Tibial nerve (tissue), 4 donors: ENCODE measurements at regions not wholly inside any gene's neighbourhood (a gene's known extent, or its start where the extent isn't known, plus 50 kb on each side); places are given as distances from the start of the nearest gene placed in this dataset.

Experiments used
- DNase-seq, 2 donors: peaks; one replicate each; pipeline ENCODE4 v3.0.0-alpha.2; 2019; ENCODE audit warnings: low spot score in 2 of 2
- H3K27ac ChIP-seq, 4 donors: fragments of 200-600 bp; sonication (generic) in 3 of 4; one replicate each; pipeline ENCODE4 v1.5.1; 2017 to 2019; ENCODE audit warnings: mild to moderate bottlenecking in 1 of 4
- H3K27me3 ChIP-seq, 2 donors: fragments of 200-600 bp; sonication (generic) in 1 of 2; one replicate each; pipeline versions ENCODE4 v1.5.1 to v1.6.0; 2017 to 2019
- H3K36me3 ChIP-seq, 3 donors: fragments of 200-600 bp; sonication (generic); one replicate each; pipeline ENCODE4 v1.5.1; 2018 to 2019
- H3K4me1 ChIP-seq, 4 donors: fragments of 200-600 bp; sonication (generic) in 3 of 4; one replicate each; pipeline ENCODE4 v1.5.1; 2017 to 2019
- H3K4me3 ChIP-seq, 4 donors: fragments of 200-600 bp; sonication (generic) in 3 of 4; one replicate each; pipeline ENCODE4 v1.5.1; 2017 to 2019; ENCODE audit warnings: mild to moderate bottlenecking in 1 of 4, moderate library complexity in 1 of 4
- H3K9me3 ChIP-seq, 4 donors: fragments of 200-600 bp; sonication (generic) in 3 of 4; one replicate each; pipeline ENCODE4 v1.5.1; 2017 to 2019
- CTCF ChIP-seq, 5 experiments: fragments of 200-600 bp in 3 of 5; fragments of 450-650 bp in 2 of 5; sonication (generic) in 3 of 5; IDR thresholded peaks; one replicate each; pipeline ENCODE4 v1.5.1; 2016 to 2019; ENCODE audit warnings: antibody characterized with exemption in 5 of 5, mild to moderate bottlenecking in 3 of 5, moderate library complexity in 2 of 5
- EP300 ChIP-seq, 2 donors: sonication (generic); formaldehyde crosslinking; IDR thresholded peaks; one replicate each; pipeline ENCODE4 v1.6.1; 2017; ENCODE audit warnings: antibody characterized with exemption in 2 of 2, mild to moderate bottlenecking in 1 of 2
- POLR2A ChIP-seq, 2 donors: fragments of 450-650 bp; IDR thresholded peaks; one replicate each; pipeline ENCODE4 v1.6.1; 2017; ENCODE audit warnings: antibody characterized with exemption in 2 of 2, mild to moderate bottlenecking in 2 of 2, moderate library complexity in 2 of 2
- WGBS, 2 donors: methylation state at CpG; one replicate each; pipeline ENCODE4 v1.1.5; 2018; 5-methylcytosine and 5-hydroxymethylcytosine counted together

- H3K4me3 ChIP-seq = no peak overlapping the region
- H3K27ac ChIP-seq = no peak overlapping the region
- TF ChIP-seq EP300 (IDR thresholded peaks at IDR 0.05) (no peak), POLR2A (IDR thresholded peaks at IDR 0.05) (no peak), CTCF (IDR thresholded peaks at IDR 0.05) (no peak)
- H3K27me3 ChIP-seq = no peaks in the 10 kb centered on the region
- no peaks in the 10 kb centered on the region for H3K9me3 ChIP-seq
- DNase-seq = no peak
- no peaks in the 10 kb centered on the region for H3K36me3 ChIP-seq
- H3K4me1 ChIP-seq = no peaks in the 10 kb centered on the region
- 88 to 90% methylated on average over 2 of the region's 2 CpGs for WGBS, 2 donors
These were observed 896.5 kb downstream of the GATA3 start for GRCh38 chr10:8950978-8951377.

- Histone ChIP-seq H3K4me3 (no peak overlapping the region), H3K9me3 (no peaks in the 10 kb centered on the region), H3K27ac (no peak overlapping the region), H3K27me3 (no peaks in the 10 kb centered on the region), H3K4me1 (no peaks in the 10 kb centered on the region), H3K36me3 (no peaks in the 10 kb centered on the region)
- no peak for DNase-seq
- 75 to 77% methylated on average over 7 of the region's 7 CpGs for WGBS, 2 donors
- no peak for TF ChIP-seq EP300 (IDR thresholded peaks at IDR 0.05)
- no peak for TF ChIP-seq POLR2A (IDR thresholded peaks at IDR 0.05)
- TF ChIP-seq CTCF (IDR thresholded peaks at IDR 0.05) = no peak
These were observed 897.1 kb downstream of the GATA3 start for GRCh38 chr10:8951440-8952089.

- no peaks in the 10 kb centered on the region for H3K4me1 ChIP-seq
- H3K27me3 ChIP-seq = no peaks in the 10 kb centered on the region
- H3K9me3 ChIP-seq = no peaks in the 10 kb centered on the region
- WGBS, 2 donors = 60 to 63% methylated on average over 4 of the region's 4 CpGs
- no peak for TF ChIP-seq EP300 (IDR thresholded peaks at IDR 0.05)
- TF ChIP-seq CTCF (IDR thresholded peaks at IDR 0.05) = no peak
- no peak for TF ChIP-seq POLR2A (IDR thresholded peaks at IDR 0.05)
- no peak overlapping the region for H3K4me3 ChIP-seq
- H3K36me3 ChIP-seq = no peaks in the 10 kb centered on the region
- no peak for DNase-seq
- H3K27ac ChIP-seq = no peak overlapping the region
These were observed 901.9 kb downstream of the GATA3 start for GRCh38 chr10:8956400-8956799.

- no peaks in the 10 kb centered on the region for H3K9me3 ChIP-seq
- H3K27ac ChIP-seq = no peak overlapping the region
- no peaks in the 10 kb centered on the region for H3K4me1 ChIP-seq
- no peaks in the 10 kb centered on the region for H3K36me3 ChIP-seq
- no peak overlapping the region for H3K4me3 ChIP-seq
- DNase-seq = no peak
- no peaks in the 10 kb centered on the region for H3K27me3 ChIP-seq
- TF ChIP-seq CTCF (IDR thresholded peaks at IDR 0.05) = no peak
These were observed 907.8 kb downstream of the GATA3 start for GRCh38 chr10:8962249-8962648.

GRCh38 chr10:8967061-8967460 lies 912.6 kb downstream of the GATA3 start:
- WGBS, 2 donors = 58 to 67% methylated on average over 2 of the region's 2 CpGs

GRCh38 chr10:8969853-8970252 lies 915.4 kb downstream of the GATA3 start:
- WGBS, 2 donors = 63 to 83% methylated on average over 1 of the region's 1 CpG
- Histone ChIP-seq H3K27ac (no peak overlapping the region), H3K27me3 (no peaks in the 10 kb centered on the region), H3K9me3 (no peaks in the 10 kb centered on the region), H3K4me1 (no peaks in the 10 kb centered on the region), H3K4me3 (no peak overlapping the region), H3K36me3 (no peaks in the 10 kb centered on the region)
- no peak for DNase-seq
- TF ChIP-seq CTCF (IDR thresholded peaks at IDR 0.05) = no peak
- no peak for TF ChIP-seq EP300 (IDR thresholded peaks at IDR 0.05)
- TF ChIP-seq POLR2A (IDR thresholded peaks at IDR 0.05) = no peak

More at GRCh38 chr10:8967061-8967460, 912.6 kb downstream of the GATA3 start:
- no peaks in the 10 kb centered on the region for H3K27me3 ChIP-seq
- H3K27ac ChIP-seq = no peak overlapping the region
- H3K4me1 ChIP-seq = no peaks in the 10 kb centered on the region
- no peak for DNase-seq
- H3K9me3 ChIP-seq = no peaks in the 10 kb centered on the region
- no peak for TF ChIP-seq EP300 (IDR thresholded peaks at IDR 0.05)
- no peaks in the 10 kb centered on the region for H3K36me3 ChIP-seq
- no peak overlapping the region for H3K4me3 ChIP-seq
